ENCODE measurements at regions not wholly inside any gene's neighbourhood (a gene's known extent, or its start where the extent isn't known, plus 50 kb on each side); places are given as distances from the start of the nearest gene placed in this dataset.
"Not testable (repeated sequence)": the region's sequence is repeated elsewhere in the genome, so short reads cannot be mapped to it uniquely, and the experiment has no call there.

- no peak overlapping the region for H3K27ac ChIP-seq
- H3K4me1 ChIP-seq, result no peaks in the 10 kb centered on the region
- no peaks in the 10 kb centered on the region for H3K27me3 ChIP-seq
- no peaks in the 10 kb centered on the region for H3K36me3 ChIP-seq
- ATAC-seq (no peak), DNase-seq (no peak)
- H3K4me3 ChIP-seq, result no peak overlapping the region
- TF ChIP-seq CTCF (IDR thresholded peaks at IDR 0.05), result no peak
- intact Hi-C loops (cut with DNase I), result loop anchor here in 1 of 2 donors (10.0 kb wide), 1 partner anchor 235 kb away; no protein-coding TSS in a partner anchor
- H3K9me3 ChIP-seq, result peaks cover 0 to 16% of the 10 kb centered on the region in 2 donors
Observed at GRCh38 chr18:57889841-57890240, 86.7 kb upstream of the ATP8B1 start.

DNA sequence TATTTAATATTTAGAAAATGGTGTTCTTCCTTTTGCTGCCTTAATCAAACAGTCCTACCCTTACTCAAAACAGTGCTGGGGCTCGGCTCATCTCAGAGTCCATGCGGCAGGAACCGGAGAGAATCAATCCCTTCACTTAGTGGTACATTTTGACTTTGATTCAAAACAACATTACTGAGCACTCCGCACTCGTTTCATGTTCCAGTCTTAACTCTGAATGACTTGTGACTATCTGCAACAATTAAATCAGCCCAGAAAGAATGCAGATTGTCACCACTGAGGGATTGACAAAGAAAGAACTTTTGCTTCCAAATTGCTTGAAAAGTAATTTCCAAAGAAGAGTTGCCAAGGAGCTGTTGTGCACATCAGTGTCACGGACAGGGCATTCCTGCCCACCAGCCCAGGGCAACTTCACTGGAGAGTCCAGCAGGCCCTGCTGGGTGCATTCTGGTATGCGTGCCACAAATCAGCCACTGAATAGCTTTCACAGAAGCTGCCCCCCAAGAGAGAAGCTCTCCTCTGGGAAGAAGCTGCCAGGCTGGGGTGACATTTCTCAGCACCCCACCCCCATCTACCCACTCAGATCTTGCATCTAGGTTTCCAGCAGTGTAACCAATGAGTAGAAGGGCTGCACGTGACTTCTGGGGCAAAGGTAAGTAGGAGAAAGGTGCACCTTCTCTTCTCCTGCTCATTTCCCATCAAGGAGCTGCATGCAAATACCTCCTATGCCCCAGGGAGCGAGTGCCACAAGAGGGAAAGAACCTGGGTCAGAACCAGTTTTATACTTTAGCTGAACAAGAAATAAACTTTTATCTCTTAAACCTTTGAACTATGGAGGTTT lies 84.6 kb upstream of the ATP8B1 start:
- TF ChIP-seq CTCF (IDR thresholded peaks at IDR 0.05), result no peak
- ATAC-seq (no peak), DNase-seq (no peak)
- H3K9me3 ChIP-seq, result peaks cover 0 to 16% of the 10 kb centered on the region in 2 donors
- no peak overlapping the region for H3K4me3 ChIP-seq
- no peaks in the 10 kb centered on the region for H3K36me3 ChIP-seq
- no peaks in the 10 kb centered on the region for H3K4me1 ChIP-seq
- no peak overlapping the region for H3K27ac ChIP-seq
- intact Hi-C loops (cut with DNase I), result loop anchor here in 1 of 2 donors (10.0 kb wide), 1 partner anchor 237 kb away; no protein-coding TSS in a partner anchor
- no peaks in the 10 kb centered on the region for H3K27me3 ChIP-seq

GRCh38 chr18:57885931-57886330 lies 82.8 kb upstream of the ATP8B1 start:
- Histone ChIP-seq H3K9me3 (peaks cover 0 to 16% of the 10 kb centered on the region in 2 donors), H3K27me3 (no peaks in the 10 kb centered on the region), H3K36me3 (no peaks in the 10 kb centered on the region), H3K27ac (no peak overlapping the region), H3K4me1 (no peaks in the 10 kb centered on the region), H3K4me3 (no peak overlapping the region)
- no peak for DNase-seq
- no peak for TF ChIP-seq CTCF (IDR thresholded peaks at IDR 0.05)
- intact Hi-C loops (cut with DNase I), result loop anchor here in 1 of 2 donors (10.0 kb wide), 1 partner anchor 239 kb away; no protein-coding TSS in a partner anchor
- no peak for ATAC-seq

- Histone ChIP-seq H3K27ac (no peak overlapping the region), H3K4me1 (no peaks in the 10 kb centered on the region), H3K36me3 (no peaks in the 10 kb centered on the region), H3K4me3 (no peak overlapping the region), H3K27me3 (no peaks in the 10 kb centered on the region), H3K9me3 (no peaks in the 10 kb centered on the region)
- intact Hi-C loops (cut with DNase I), result loop anchor here in 1 of 2 donors (10.0 kb wide), 1 partner anchor 242 kb away; no protein-coding TSS in a partner anchor
- DNase-seq, result no peak
- no peak for TF ChIP-seq CTCF (IDR thresholded peaks at IDR 0.05)
- ATAC-seq, result no peak
Observed at GRCh38 chr18:57882465-57882864, 79.3 kb upstream of the ATP8B1 start.

GRCh38 chr18:57881818-57882413 lies 78.8 kb upstream of the ATP8B1 start:
- Histone ChIP-seq H3K4me3 (no peak overlapping the region), H3K36me3 (no peaks in the 10 kb centered on the region), H3K27me3 (no peaks in the 10 kb centered on the region), H3K27ac (no peak overlapping the region), H3K9me3 (no peaks in the 10 kb centered on the region), H3K4me1 (no peaks in the 10 kb centered on the region)
- ATAC-seq (peak; percentile 100), DNase-seq (peak in 3 of 4 donors; percentile 51 to 89 (median 74))
- intact Hi-C loops (cut with DNase I), result loop anchor here in 1 of 2 donors (10.0 kb wide), 1 partner anchor 243 kb away; no protein-coding TSS in a partner anchor
- peak; percentile 75 to 93 for TF ChIP-seq CTCF (IDR thresholded peaks at IDR 0.05)

GRCh38 chr18:57879924-57880323 lies 76.8 kb upstream of the ATP8B1 start:
- not testable (repeated sequence) for H3K9me3 ChIP-seq, ATAC-seq, H3K27me3 ChIP-seq, H3K4me1 ChIP-seq, H3K4me3 ChIP-seq, H3K27ac ChIP-seq, DNase-seq, H3K36me3 ChIP-seq
- intact Hi-C loops (cut with DNase I), result loop anchor here in 1 of 2 donors (10.0 kb wide), 1 partner anchor 245 kb away; no protein-coding TSS in a partner anchor

Measured in left lung (tissue), 4 donors.